ENCODE measurements at regions not wholly inside any gene's neighbourhood (a gene's known extent, or its start where the extent isn't known, plus 50 kb on each side); places are given as distances from the start of the nearest gene placed in this dataset.

DNA sequence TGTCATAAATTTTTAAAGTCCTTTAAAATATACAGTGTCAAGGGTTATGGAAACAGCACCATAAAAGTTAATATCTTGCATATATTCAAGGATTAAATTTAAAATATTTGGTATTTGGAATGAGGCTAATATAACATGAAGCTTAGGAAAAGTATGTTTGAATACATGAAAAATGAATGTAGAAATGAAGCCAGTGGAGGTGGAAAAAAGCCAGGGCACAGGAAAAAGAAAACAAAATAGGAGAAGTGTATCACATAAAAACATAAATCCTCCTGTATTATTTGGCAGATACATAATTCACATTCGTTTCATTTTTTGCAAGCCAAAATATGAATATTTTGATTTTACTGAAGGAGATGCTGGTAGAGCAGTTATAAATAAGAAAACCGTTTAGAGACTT, 587.0 kb upstream of the ZNF608 start:
- intact Hi-C loops (cut with micrococcal nuclease) = loop anchor here (10.0 kb wide), 1 partner anchor 1399 kb away; no protein-coding TSS in a partner anchor
- H3K9me3 Mint-ChIP-seq = no peaks in the 10 kb centered on the region
- no peak overlapping the region for H3K4me3 Mint-ChIP-seq
- ChIA-PET CTCF (interaction anchor here (0.6 kb wide), 1 partner anchor 1101 kb away, joined by 5 read pairs; no protein-coding TSS in a partner anchor), POLR2A (no interaction called here)
- H3K27me3 Mint-ChIP-seq = no peaks in the 10 kb centered on the region
- no peak overlapping the region for H3K27ac Mint-ChIP-seq
- ATAC-seq (ENCODE audit: low read depth) (no peak), DNase-seq (no peak)
- H3K36me3 Mint-ChIP-seq (ENCODE audit: low read depth) = no peaks in the 10 kb centered on the region
- TF ChIP-seq, protein P1, sequence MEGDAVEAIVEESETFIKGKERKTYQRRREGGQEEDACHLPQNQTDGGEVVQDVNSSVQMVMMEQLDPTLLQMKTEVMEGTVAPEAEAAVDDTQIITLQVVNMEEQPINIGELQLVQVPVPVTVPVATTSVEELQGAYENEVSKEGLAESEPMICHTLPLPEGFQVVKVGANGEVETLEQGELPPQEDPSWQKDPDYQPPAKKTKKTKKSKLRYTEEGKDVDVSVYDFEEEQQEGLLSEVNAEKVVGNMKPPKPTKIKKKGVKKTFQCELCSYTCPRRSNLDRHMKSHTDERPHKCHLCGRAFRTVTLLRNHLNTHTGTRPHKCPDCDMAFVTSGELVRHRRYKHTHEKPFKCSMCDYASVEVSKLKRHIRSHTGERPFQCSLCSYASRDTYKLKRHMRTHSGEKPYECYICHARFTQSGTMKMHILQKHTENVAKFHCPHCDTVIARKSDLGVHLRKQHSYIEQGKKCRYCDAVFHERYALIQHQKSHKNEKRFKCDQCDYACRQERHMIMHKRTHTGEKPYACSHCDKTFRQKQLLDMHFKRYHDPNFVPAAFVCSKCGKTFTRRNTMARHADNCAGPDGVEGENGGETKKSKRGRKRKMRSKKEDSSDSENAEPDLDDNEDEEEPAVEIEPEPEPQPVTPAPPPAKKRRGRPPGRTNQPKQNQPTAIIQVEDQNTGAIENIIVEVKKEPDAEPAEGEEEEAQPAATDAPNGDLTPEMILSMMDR (IDR thresholded peaks at IDR 0.05) = no peak
- peaks cover 6% of the 10 kb centered on the region for H3K4me1 Mint-ChIP-seq

DNA sequence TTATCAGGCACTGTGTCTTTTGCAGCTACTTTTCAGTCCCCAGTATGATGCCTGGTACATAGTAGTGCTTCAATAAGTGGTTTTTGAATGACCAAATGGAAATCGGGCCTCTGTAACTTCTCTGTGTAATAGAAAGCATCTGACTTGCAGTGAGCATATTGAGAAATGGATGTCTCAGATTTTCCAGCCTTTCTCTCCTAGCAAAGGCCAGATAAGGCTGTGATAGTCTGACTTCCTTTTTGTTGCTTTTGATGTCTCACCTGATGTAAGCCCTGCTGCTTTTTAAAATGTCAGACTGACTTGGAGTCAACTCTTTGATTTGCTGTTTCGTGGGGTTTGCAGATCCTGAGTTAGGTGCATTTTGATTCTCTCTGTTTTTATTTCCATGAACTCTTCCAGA, 590.0 kb upstream of the ZNF608 start:
- Mint-ChIP-seq H3K27me3 (no peaks in the 10 kb centered on the region), H3K4me3 (no peak overlapping the region), H3K27ac (no peak overlapping the region), H3K36me3 (ENCODE audit: low read depth) (no peaks in the 10 kb centered on the region), H3K9me3 (no peaks in the 10 kb centered on the region), H3K4me1 (peaks cover 15% of the 10 kb centered on the region)
- DNase-seq (no peak), ATAC-seq (ENCODE audit: low read depth) (no peak)
- ChIA-PET CTCF (no interaction called here), POLR2A (no interaction called here)
- intact Hi-C loops (cut with micrococcal nuclease) = loop anchor here (10.0 kb wide), 1 partner anchor 1402 kb away; no protein-coding TSS in a partner anchor
- TF ChIP-seq, protein P1 (IDR thresholded peaks at IDR 0.05) = no peak

DNA sequence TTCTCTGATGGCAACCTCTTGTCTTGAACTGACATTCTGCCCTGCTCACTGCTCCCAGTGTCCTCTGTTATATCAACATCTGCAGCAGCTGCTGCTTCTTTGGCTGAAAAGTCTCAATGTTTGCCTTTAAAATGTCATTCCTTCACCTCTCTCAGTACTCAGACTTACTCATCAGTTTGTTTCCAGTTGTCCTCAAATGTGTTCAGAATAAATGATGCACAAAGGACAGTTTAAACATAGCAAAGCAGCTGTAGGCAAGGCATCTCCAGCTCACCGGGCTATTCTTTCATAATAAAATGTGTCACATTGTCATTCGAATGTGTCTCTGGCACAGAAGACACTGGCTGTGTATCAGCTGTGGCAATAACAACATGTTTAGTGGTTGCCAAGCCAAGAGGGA, 590.9 kb upstream of the ZNF608 start:
- no peaks in the 10 kb centered on the region for H3K36me3 Mint-ChIP-seq (ENCODE audit: low read depth)
- H3K4me3 Mint-ChIP-seq = no peak overlapping the region
- peaks cover 12% of the 10 kb centered on the region for H3K4me1 Mint-ChIP-seq
- H3K9me3 Mint-ChIP-seq = no peaks in the 10 kb centered on the region
- no peak overlapping the region for H3K27ac Mint-ChIP-seq
- ATAC-seq (ENCODE audit: low read depth) (no peak), DNase-seq (no peak)
- no peaks in the 10 kb centered on the region for H3K27me3 Mint-ChIP-seq
- CTCF ChIA-PET = no interaction called here
- POLR2A ChIA-PET = no interaction called here
- intact Hi-C loops (cut with micrococcal nuclease) = loop anchor here (10.0 kb wide), 1 partner anchor 1402 kb away; no protein-coding TSS in a partner anchor
- TF ChIP-seq, protein P1 (IDR thresholded peaks at IDR 0.05) = no peak

DNA sequence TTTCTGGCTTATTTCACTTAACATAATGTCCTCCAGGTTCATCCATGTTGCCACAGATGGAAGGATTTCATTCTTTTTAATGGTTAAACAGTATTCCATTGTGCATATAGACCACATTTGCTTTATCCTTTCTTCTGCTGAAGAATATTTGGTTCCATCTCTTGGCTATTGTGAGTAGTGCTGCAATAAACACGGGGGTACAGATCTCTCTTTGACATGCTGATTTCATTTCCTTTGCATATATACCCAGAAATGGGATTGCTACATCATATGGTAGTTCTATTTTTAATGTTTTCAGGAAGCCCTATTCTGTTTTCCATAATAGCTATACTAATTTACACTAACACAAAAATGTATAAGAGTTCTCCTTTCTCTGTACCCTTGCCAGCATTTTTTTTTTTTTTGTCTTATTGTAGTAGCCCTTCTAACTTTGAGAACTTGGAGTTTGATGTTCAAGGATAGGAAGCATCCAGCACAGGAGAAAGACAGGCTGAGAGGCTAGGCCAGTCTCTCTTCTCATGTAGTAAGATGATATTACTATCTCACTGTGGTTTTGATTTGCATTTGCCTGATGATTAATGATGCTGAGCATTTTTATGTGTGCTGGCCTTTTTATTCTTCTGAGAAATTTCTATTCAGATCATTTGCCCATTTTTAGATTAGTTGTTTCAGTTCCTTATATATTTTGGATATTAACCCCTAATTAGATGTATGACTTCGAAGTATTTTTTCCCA, 592.2 kb upstream of the ZNF608 start:
- DNase-seq = no peak
- H3K36me3 Mint-ChIP-seq (ENCODE audit: low read depth) = no peaks in the 10 kb centered on the region
- ChIA-PET POLR2A (no interaction called here), CTCF (interaction anchor here (0.6 kb wide), 1 partner anchor 266 kb away, joined by 4 read pairs; no protein-coding TSS in a partner anchor)
- intact Hi-C loops (cut with micrococcal nuclease) = loop anchor here (10.0 kb wide), 1 partner anchor 1404 kb away; no protein-coding TSS in a partner anchor
- ATAC-seq (ENCODE audit: low read depth) = peak; percentile 25
- H3K9me3 Mint-ChIP-seq = no peaks in the 10 kb centered on the region
- TF ChIP-seq, protein P1 (IDR thresholded peaks at IDR 0.05) = no peak
- H3K27ac Mint-ChIP-seq = no peak overlapping the region
- H3K4me1 Mint-ChIP-seq = peaks cover 12% of the 10 kb centered on the region
- no peak overlapping the region for H3K4me3 Mint-ChIP-seq
- no peaks in the 10 kb centered on the region for H3K27me3 Mint-ChIP-seq

DNA sequence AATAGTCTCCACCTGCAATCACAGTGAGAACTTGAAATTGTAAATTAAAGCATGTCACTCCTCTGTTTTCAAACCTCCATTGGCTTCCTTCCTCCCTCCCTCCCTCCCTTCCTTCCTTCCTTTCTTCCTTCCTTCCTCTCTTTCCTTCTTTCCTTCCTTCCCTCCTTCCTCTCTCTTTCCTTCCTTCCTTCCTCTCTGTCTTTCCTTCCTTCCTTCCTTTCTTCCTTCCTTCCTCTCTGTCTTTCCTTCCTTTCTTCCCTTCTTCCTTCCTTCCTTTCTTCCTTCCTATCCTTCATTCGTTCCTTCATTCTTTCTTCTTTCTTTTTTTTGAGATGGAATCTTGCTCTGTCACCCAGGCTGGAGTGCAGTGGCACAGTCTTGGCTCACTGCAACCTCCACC, 595.0 kb upstream of the ZNF608 start:
- H3K4me1 Mint-ChIP-seq = peaks cover 12% of the 10 kb centered on the region
- ATAC-seq (ENCODE audit: low read depth) (no peak), DNase-seq (no peak)
- TF ChIP-seq, protein P1 (IDR thresholded peaks at IDR 0.05) = no peak
- no peaks in the 10 kb centered on the region for H3K27me3 Mint-ChIP-seq
- no peak overlapping the region for H3K4me3 Mint-ChIP-seq
- intact Hi-C loops (cut with micrococcal nuclease) = no loop called here
- no peak overlapping the region for H3K27ac Mint-ChIP-seq
- no peaks in the 10 kb centered on the region for H3K9me3 Mint-ChIP-seq
- CTCF ChIA-PET = interaction anchor here (0.6 kb wide), 1 partner anchor 846 kb away, joined by 3 read pairs; no protein-coding TSS in a partner anchor
- H3K36me3 Mint-ChIP-seq (ENCODE audit: low read depth) = no peaks in the 10 kb centered on the region
- POLR2A ChIA-PET = no interaction called here
